Transverse colon (tissue), 4 donors: ENCODE measurements at regions not wholly inside any gene's neighbourhood (a gene's known extent, or its start where the extent isn't known, plus 50 kb on each side); places are given as distances from the start of the nearest gene placed in this dataset.

ENCODE experiments used
- DNase-seq: peaks from one replicate; pipeline ENCODE4 v3.0.0-alpha.2; 2019
- H3K27ac ChIP-seq, 4 donors: fragments of 200-600 bp; sonication (generic); 2 replicates each; pipeline ENCODE4 v1.5.1; 2016 to 2018; ENCODE audit warnings: inconsistent platforms in 4 of 4
- H3K27me3 ChIP-seq: fragments of 200-600 bp; sonication (generic); 2 replicates; pipeline ENCODE4 v1.5.1; 2017; ENCODE audit warnings: inconsistent platforms
- H3K36me3 ChIP-seq, 4 donors: fragments of 200-600 bp; sonication (generic); 2 replicates each; pipeline ENCODE4 v1.5.1; 2017 to 2019; ENCODE audit warnings: inconsistent platforms in 4 of 4
- H3K4me1 ChIP-seq, 4 donors: fragments of 200-600 bp; sonication (generic); 2 replicates each; pipeline ENCODE4 v1.5.1; 2017 to 2020; ENCODE audit warnings: inconsistent platforms in 4 of 4
- H3K4me3 ChIP-seq, 4 donors: fragments of 200-600 bp; sonication (generic); 1 replicate in 1 of 4; 2 replicates in 3 of 4; pipeline versions ENCODE4 v1.5.1 to v1.6.1; 2017 to 2019; ENCODE audit warnings: inconsistent platforms in 4 of 4
- H3K9me3 ChIP-seq, 2 donors: fragments of 200-600 bp; sonication (generic); 2 replicates each; pipeline ENCODE4 v1.5.1; 2017 to 2019; ENCODE audit warnings: inconsistent platforms in 2 of 2
- CTCF ChIP-seq, 5 experiments: fragments of 200-600 bp in 3 of 5; fragments of 450-650 bp in 2 of 5; sonication (generic) in 3 of 5; IDR thresholded peaks; 1 replicate in 2 of 5; 2 replicates in 3 of 5; pipeline ENCODE4 v1.5.1; 2016 to 2017; ENCODE audit warnings: antibody characterized with exemption in 5 of 5, inconsistent platforms in 3 of 5, mild to moderate bottlenecking in 2 of 5, moderate library complexity in 1 of 5
- EP300 ChIP-seq: sonication (generic); formaldehyde crosslinking; IDR thresholded peaks from one replicate; pipeline ENCODE4 v1.6.1; 2017; ENCODE audit warnings: antibody characterized with exemption, low read depth
- POLR2A ChIP-seq: fragments of 450-650 bp; IDR thresholded peaks from one replicate; pipeline ENCODE4 v1.6.1; 2016; ENCODE audit warnings: antibody characterized with exemption, mild to moderate bottlenecking, moderate library complexity
- POLR2AphosphoS5 ChIP-seq, 3 donors: sonication (generic); formaldehyde crosslinking; IDR thresholded peaks; one replicate each; pipeline ENCODE4 v1.6.1; 2016; ENCODE audit warnings: antibody characterized with exemption in 3 of 3
- WGBS, 2 donors: methylation state at CpG; one replicate each; pipeline ENCODE4 v1.1.5; 2018; ENCODE audit warnings: low coverage in 1 of 2; 5-methylcytosine and 5-hydroxymethylcytosine counted together
- in situ Hi-C, 4 donors: fragments of 200-750 bp; cut with MboI; loops; one replicate each; pipeline versions ENCODE4 v1.15.0 to v1.15.1; 2017; ENCODE audit warnings: low sequenced_read_pairs in 3 of 4, low pct_ligation_motif_present in 1 of 4, low pct_unique_long_range_greater_than_20kb in 1 of 4
- intact Hi-C: fragments of 100-400 bp; cut with DNase I; formaldehyde crosslinking; loops from one replicate; pipeline ENCODE4 v1.15.1; 2023; ENCODE audit warnings: low total_unique reads

GRCh38 chr19:28934631-28935030 is 278.3 kb downstream of the UQCRFS1 start:
- DNase-seq, result no peak
- no peaks in the 10 kb centered on the region for H3K27me3 ChIP-seq
- TF ChIP-seq CTCF (IDR thresholded peaks at IDR 0.05) (no peak), EP300 (no peak), POLR2A (no peak), POLR2AphosphoS5 (IDR thresholded peaks at IDR 0.05) (no peak)
- no peak overlapping the region for H3K4me3 ChIP-seq
- H3K27ac ChIP-seq, result no peak overlapping the region
- intact Hi-C loops, result no loop called here
- no peaks in the 10 kb centered on the region for H3K9me3 ChIP-seq
- H3K36me3 ChIP-seq, result no peaks in the 10 kb centered on the region
- in situ Hi-C loops, result no loop called here
- H3K4me1 ChIP-seq, result no peaks in the 10 kb centered on the region

DNA sequence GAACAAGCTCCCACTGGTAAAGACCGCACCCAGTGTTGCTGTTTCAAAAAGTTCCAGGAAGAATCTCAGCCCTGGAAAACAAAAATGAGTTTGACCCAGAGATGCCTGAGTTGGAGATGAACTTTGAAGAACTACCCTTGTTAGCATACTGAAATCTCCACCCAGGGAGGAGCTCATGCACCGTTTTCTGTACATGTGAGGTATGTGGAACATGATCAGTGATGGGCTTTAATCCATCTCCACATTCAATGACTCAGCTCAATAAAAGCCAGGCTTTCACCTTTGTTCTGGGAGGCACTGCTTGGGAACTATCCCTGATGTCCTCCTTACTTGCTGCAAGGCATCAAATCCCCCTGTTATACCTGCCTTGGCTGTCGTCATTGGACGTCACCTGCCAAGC is 279.9 kb downstream of the UQCRFS1 start:
- no peaks in the 10 kb centered on the region for H3K9me3 ChIP-seq
- no peak overlapping the region for H3K4me3 ChIP-seq
- H3K36me3 ChIP-seq, result no peaks in the 10 kb centered on the region
- no peak for DNase-seq
- H3K27ac ChIP-seq, result no peak overlapping the region
- in situ Hi-C loops, result no loop called here
- 85 to 89% methylated on average over 2 to 4 of the region's 4 CpGs for WGBS, 2 donors
- TF ChIP-seq POLR2A, result no peak
- TF ChIP-seq POLR2AphosphoS5 (IDR thresholded peaks at IDR 0.05), result no peak
- TF ChIP-seq CTCF (IDR thresholded peaks at IDR 0.05), result no peak
- TF ChIP-seq EP300, result no peak
- H3K4me1 ChIP-seq, result no peaks in the 10 kb centered on the region
- no peaks in the 10 kb centered on the region for H3K27me3 ChIP-seq
- intact Hi-C loops, result no loop called here

DNA sequence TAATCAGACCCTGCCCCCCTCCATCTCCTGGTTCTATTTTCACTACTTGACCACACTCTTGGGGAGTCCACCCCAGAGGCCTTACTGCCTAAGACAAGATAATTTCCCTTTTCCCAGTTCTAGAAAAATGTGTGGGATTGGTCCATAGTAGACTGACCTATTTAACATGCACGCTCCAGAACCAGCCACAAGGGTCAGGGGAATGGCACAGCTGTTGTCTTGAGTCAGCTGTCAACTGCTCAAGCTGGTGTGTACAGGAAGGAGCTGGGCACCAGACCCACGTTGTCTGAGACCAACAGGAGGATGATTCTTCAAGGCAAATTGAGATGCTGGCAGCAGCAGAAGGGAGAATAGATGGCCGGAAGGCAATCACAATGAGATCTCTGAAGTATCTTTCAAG is 280.5 kb downstream of the UQCRFS1 start:
- TF ChIP-seq EP300 (no peak), POLR2AphosphoS5 (IDR thresholded peaks at IDR 0.05) (no peak), CTCF (IDR thresholded peaks at IDR 0.05) (no peak), POLR2A (no peak)
- Histone ChIP-seq H3K36me3 (no peaks in the 10 kb centered on the region), H3K27ac (no peak overlapping the region), H3K4me1 (no peaks in the 10 kb centered on the region), H3K4me3 (no peak overlapping the region), H3K9me3 (no peaks in the 10 kb centered on the region), H3K27me3 (no peaks in the 10 kb centered on the region)
- WGBS, 2 donors, result 66% methylated on average over 3 of the region's 3 CpGs; no CpG with 5 or more reads in 1 of the 2 donors
- DNase-seq, result no peak
- in situ Hi-C loops, result no loop called here
- intact Hi-C loops, result no loop called here

DNA sequence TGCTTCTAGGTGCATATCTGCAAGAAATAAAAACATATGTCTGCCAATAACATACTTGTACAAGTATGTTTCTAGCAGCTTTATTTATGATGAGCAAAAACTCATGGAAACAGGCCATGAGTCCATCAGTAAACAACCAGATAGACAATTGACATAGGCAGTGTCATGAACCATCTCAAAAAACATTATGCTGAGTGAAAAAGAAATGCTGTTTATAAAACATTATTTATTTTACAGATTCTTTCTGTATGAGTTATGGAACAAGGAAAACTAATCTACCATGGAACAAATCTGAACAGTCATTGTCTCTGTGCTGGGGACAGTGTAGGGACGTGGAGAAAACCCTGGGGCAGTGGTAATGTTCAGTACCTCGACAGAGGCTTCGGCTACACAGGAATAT is 283.9 kb downstream of the UQCRFS1 start:
- Histone ChIP-seq H3K4me1 (no peaks in the 10 kb centered on the region), H3K9me3 (no peaks in the 10 kb centered on the region), H3K4me3 (no peak overlapping the region), H3K27me3 (no peaks in the 10 kb centered on the region), H3K27ac (no peak overlapping the region), H3K36me3 (no peaks in the 10 kb centered on the region)
- in situ Hi-C loops (no loop called here), intact Hi-C loops (no loop called here)
- no peak for TF ChIP-seq POLR2AphosphoS5 (IDR thresholded peaks at IDR 0.05)
- TF ChIP-seq POLR2A, result no peak
- no peak for TF ChIP-seq CTCF (IDR thresholded peaks at IDR 0.05)
- WGBS, 2 donors, result 54 to 61% methylated on average over 3 of the region's 3 CpGs
- no peak for DNase-seq
